GM12864 (cell line): ENCODE measurements at regions not wholly inside any gene's neighbourhood (a gene's known extent, or its start where the extent isn't known, plus 50 kb on each side); places are given as distances from the start of the nearest gene placed in this dataset.

Experiments
- DNase-seq: peaks from one replicate; pipeline ENCODE4 v3.0.0-alpha.2; 2011; ENCODE audit warnings: low read depth
- H3K4me3 ChIP-seq: 2 replicates; pipeline ENCODE4 v1.5.1; 2011; ENCODE audit warnings: mild to moderate bottlenecking, low read depth, low read length, control low read depth
- TF ChIP-seq, protein P1 (sequence below): IDR thresholded peaks from 2 replicates; pipeline ENCODE4 v1.5.1; 2011; ENCODE audit warnings: low read depth, mild to moderate bottlenecking, moderate library complexity, low read length, control low read depth, inconsistent platforms; ENCODE audit errors: missing control alignments

DNA sequence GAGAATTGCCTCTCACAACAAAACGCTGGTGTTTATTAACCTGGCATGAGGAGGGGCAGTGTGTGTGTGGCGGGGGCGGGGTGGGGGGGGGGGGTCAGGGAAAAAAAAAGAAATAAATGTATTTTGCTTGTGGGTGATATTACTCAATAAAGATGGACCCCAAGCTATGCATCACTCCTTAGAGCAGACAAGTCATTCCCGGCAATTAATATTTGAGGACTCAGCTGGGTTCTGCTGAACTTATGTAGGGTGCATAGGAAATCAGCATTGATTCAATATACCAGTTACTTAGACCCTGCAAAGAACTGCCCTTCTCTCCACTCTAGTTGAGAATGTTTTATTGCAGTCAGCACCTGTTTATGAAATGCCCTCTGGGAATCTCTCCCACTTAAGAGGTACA lies 206.2 kb upstream of the MAF start:
- no peak for DNase-seq
- H3K4me3 ChIP-seq, result no peak overlapping the region
- TF ChIP-seq, protein P1, sequence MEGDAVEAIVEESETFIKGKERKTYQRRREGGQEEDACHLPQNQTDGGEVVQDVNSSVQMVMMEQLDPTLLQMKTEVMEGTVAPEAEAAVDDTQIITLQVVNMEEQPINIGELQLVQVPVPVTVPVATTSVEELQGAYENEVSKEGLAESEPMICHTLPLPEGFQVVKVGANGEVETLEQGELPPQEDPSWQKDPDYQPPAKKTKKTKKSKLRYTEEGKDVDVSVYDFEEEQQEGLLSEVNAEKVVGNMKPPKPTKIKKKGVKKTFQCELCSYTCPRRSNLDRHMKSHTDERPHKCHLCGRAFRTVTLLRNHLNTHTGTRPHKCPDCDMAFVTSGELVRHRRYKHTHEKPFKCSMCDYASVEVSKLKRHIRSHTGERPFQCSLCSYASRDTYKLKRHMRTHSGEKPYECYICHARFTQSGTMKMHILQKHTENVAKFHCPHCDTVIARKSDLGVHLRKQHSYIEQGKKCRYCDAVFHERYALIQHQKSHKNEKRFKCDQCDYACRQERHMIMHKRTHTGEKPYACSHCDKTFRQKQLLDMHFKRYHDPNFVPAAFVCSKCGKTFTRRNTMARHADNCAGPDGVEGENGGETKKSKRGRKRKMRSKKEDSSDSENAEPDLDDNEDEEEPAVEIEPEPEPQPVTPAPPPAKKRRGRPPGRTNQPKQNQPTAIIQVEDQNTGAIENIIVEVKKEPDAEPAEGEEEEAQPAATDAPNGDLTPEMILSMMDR, result no peak

DNA sequence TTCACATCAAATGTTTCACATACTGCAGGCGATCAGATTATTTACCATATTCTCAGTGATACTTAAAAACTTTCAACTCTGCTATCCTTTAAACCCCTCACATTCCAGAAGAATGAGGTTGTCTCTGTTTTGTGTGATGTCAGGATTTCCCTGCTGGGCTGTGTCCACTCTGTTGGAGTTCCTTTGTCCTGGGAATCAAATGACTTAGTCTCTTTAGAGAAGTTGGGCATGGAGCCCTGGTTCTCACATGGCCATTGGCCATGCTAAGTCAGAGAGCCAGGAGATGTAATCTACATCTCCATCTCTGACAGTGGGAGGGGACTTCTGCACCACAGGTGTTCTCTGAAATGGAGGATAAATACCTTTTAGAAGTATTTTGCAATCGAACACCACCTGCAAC lies 205.1 kb upstream of the MAF start:
- H3K4me3 ChIP-seq, result no peak overlapping the region
- no peak for DNase-seq
- TF ChIP-seq, protein P1, result no peak

DNA sequence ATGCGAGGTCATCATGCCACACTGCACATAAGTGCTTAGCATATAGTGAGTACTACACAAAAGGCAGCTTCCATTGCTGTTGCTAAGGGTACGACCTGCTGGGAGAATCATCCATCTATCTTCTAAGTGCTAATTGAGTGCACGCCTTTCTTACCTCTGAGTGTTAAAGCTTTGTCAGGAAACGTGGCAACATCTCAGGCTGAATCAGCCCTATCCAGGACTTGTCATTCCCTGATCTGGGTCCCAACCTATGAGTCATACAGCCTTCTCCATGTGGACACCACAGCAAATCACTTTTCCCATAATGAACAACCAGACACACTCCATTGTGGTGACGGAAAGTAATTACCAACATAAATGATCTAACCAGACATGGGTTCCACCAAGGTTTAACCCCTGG lies 201.1 kb upstream of the MAF start:
- DNase-seq, result no peak
- H3K4me3 ChIP-seq, result no peak overlapping the region
- TF ChIP-seq, protein P1, result no peak

DNA sequence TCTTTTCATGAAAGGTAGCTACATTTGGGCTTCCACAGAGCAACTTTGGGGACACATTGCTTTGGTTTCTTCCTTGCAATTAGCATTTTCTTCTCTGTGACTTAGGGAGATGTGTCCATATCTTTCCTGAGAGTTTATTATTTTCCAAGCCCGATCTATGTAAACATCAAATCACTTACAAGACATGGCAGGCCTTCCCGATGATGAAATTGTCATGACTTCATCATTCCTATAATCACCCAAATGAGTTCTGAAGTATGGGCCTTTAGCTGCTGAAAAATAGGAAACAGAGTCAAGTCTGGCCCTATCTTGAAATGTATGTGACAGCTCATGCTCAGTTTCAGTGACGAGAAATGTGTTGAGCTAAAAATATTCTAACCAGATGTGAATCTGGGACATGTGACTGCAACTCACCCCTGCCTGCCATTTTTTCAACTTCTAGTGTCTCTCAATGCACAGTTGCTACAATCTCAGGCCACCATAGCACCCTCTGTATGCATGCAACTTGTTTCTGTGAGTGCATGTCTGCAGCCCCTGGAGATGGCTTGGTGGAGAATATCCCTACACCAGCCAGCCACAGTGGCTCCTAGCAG lies 199.6 kb upstream of the MAF start:
- TF ChIP-seq, protein P1, result no peak
- peak; percentile 3 for DNase-seq
- H3K4me3 ChIP-seq, result no peak overlapping the region

DNA sequence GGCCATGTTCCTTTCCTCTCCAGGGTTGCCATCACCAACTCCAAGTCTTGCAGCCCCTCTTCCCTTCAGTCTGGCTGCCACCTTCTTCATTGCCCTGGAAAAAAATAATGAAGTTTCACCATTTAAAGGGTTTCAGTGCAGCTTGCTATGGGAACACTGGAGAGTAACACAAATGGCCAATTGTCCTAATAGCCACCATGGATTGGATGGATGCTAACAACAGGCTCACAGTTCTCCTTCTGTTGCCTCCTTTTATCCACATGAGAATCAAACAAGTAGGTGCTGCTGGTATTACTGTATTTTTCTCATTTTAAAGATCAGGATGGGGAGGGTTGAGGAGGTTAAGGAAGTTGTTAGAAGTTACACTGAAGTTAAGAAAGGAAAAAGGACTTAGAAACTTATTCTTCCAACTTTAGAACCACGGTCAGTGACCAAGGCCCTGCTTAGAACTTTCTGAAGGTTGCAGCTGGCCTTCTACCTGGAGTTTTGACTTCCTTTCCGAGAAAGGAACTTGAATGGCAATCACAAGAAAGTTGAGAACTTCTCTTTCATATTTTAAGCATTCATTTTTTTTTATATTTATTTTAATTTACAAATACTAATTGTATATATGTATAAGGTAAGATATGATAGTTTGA lies 198.0 kb upstream of the MAF start:
- TF ChIP-seq, protein P1, result no peak
- no peak overlapping the region for H3K4me3 ChIP-seq
- no peak for DNase-seq

DNA sequence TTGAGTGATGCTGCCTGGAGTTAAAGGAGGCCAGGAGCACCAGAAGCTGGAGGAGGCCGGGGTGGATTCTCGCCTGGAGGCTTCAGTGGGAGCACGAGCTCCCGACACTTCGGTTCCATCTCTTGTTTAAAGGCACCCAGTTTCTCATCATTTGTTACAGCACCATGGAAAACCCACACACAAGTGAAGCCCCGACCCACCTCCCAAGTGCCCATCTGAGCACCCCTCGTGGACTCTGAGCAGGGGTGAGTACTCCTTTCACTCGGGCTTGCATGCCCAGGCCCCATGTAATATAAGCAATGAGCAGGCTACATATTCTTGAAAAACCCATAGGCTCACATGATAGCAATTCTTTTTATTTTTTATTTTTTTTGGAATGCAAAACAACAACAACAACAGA lies 196.9 kb upstream of the MAF start:
- no peak overlapping the region for H3K4me3 ChIP-seq
- DNase-seq, result no peak
- TF ChIP-seq, protein P1, result no peak

DNA sequence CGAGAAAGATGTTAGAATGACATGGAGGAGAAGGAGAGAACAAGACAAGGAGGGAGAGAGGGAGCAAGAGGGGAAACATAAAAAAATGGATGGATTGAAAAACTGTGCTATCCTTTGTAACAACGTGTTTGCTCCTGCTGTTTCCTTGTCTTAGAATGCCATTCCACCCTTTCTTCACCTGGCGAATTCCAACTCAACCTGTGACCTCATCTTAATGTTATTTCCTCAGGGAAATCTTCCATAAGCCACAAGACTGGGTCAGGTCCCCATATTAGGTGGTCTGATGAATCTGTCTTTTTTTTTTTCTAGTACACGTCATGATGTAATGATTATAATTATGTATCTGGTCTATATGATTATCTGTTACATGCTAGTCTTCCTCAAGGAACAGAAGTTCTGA lies 195.0 kb upstream of the MAF start:
- DNase-seq, result no peak
- no peak overlapping the region for H3K4me3 ChIP-seq
- TF ChIP-seq, protein P1, result no peak
